Ishikawa (cell line): ENCODE measurements at regions not wholly inside any gene's neighbourhood (a gene's known extent, or its start where the extent isn't known, plus 50 kb on each side); places are given as distances from the start of the nearest gene placed in this dataset.

Experiments
- CEBPB ChIP-seq: IDR thresholded peaks from 2 replicates; pipeline ENCODE4 v1.6.1; 2012
- EGR1 ChIP-seq: IDR thresholded peaks from 2 replicates; pipeline ENCODE4 v1.6.1; 2012
- EP300 ChIP-seq: IDR thresholded peaks from 2 replicates; pipeline ENCODE4 v1.6.1; 2012; ENCODE audit warnings: borderline replicate concordance
- FOXM1 ChIP-seq: IDR thresholded peaks from 2 replicates; pipeline ENCODE4 v1.6.1; 2012; ENCODE audit warnings: low read depth, borderline replicate concordance
- NFIC ChIP-seq: IDR thresholded peaks from 2 replicates; pipeline ENCODE4 v1.6.1; 2012
- RAD21 ChIP-seq: IDR thresholded peaks from 2 replicates; pipeline ENCODE4 v1.6.1; 2012; ENCODE audit warnings: low read depth
- REST ChIP-seq: IDR thresholded peaks from 2 replicates; pipeline ENCODE4 v1.6.1; 2012; ENCODE audit warnings: low read depth, mild to moderate bottlenecking
- TAF1 ChIP-seq: IDR thresholded peaks from 2 replicates; pipeline ENCODE4 v1.6.1; 2012; ENCODE audit warnings: low read depth, mild to moderate bottlenecking
- TEAD4 ChIP-seq: IDR thresholded peaks from 2 replicates; pipeline ENCODE4 v1.6.1; 2012

- TF ChIP-seq NFIC (no peak), TEAD4 (no peak), REST (no peak), EP300 (no peak), EGR1 (no peak), TAF1 (no peak), CEBPB (no peak), RAD21 (no peak), FOXM1 (no peak)
Measured at GRCh38 chr2:16258350-16258749, 318.0 kb downstream of the MYCN start.
